Effector memory CD8-positive, alpha-beta T cell (primary cell): ENCODE measurements at regions not wholly inside any gene's neighbourhood (a gene's known extent, or its start where the extent isn't known, plus 50 kb on each side); places are given as distances from the start of the nearest gene placed in this dataset.
"Not testable (repeated sequence)": the region's sequence is repeated elsewhere in the genome, so short reads cannot be mapped to it uniquely, and the experiment has no call there.

Experiments used
- ATAC-seq: fragments of 150-1000 bp; cut with Tn5 transposase; replicated peaks from 2 replicates; pipeline ENCODE4 v1.10.0; 2021; ENCODE audit warnings: mild to moderate bottlenecking, moderate library complexity
- DNase-seq, 3 experiments: peaks; one replicate each; pipeline ENCODE4 v3.0.0; 2021
- H3K27ac Mint-ChIP-seq, 2 donors: one replicate each; pipeline ENCODE4 v1.8.0; 2022; ENCODE audit warnings: mild to moderate bottlenecking in 2 of 2, mixed read lengths in 2 of 2, moderate library complexity in 2 of 2
- H3K27me3 Mint-ChIP-seq, 2 donors: one replicate each; pipeline ENCODE4 v1.8.0; 2022; ENCODE audit warnings: mixed read lengths in 2 of 2
- H3K36me3 Mint-ChIP-seq: one replicate; pipeline ENCODE4 v1.8.0; 2022; ENCODE audit warnings: mild to moderate bottlenecking, moderate library complexity, mixed read lengths; ENCODE audit not compliant: insufficient read depth
- H3K4me1 Mint-ChIP-seq, 2 donors: one replicate each; pipeline ENCODE4 v1.8.0; 2022; ENCODE audit warnings: low read depth in 2 of 2, mixed read lengths in 2 of 2
- H3K4me3 Mint-ChIP-seq, 2 donors: one replicate each; pipeline ENCODE4 v1.8.0; 2022; ENCODE audit warnings: mild to moderate bottlenecking in 2 of 2, mixed read lengths in 2 of 2, moderate library complexity in 2 of 2
- H3K9me3 Mint-ChIP-seq, 2 donors: one replicate each; pipeline ENCODE4 v1.8.0; 2022; ENCODE audit warnings: mixed read lengths in 2 of 2

- ATAC-seq: no peak
- Mint-ChIP-seq H3K36me3 (no peaks in the 10 kb centered on the region), H3K9me3 (no peaks in the 10 kb centered on the region), H3K27me3 (peaks cover 12 to 16% of the 10 kb centered on the region in 2 donors), H3K4me1 (no peaks in the 10 kb centered on the region), H3K4me3 (no peak overlapping the region), H3K27ac (no peak overlapping the region)
- DNase-seq: no peak
Measured at GRCh38 chr11:134957540-134958335, 545.7 kb upstream of the B3GAT1 start.

- DNase-seq (no peak), ATAC-seq (no peak)
- Mint-ChIP-seq H3K9me3 (no peaks in the 10 kb centered on the region), H3K4me1 (no peaks in the 10 kb centered on the region), H3K27ac (no peak overlapping the region), H3K4me3 (no peak overlapping the region), H3K27me3 (peaks cover 12 to 16% of the 10 kb centered on the region in 2 donors), H3K36me3 (no peaks in the 10 kb centered on the region)
Measured at GRCh38 chr11:134956450-134957210, 544.6 kb upstream of the B3GAT1 start.

GRCh38 chr11:134955970-134956369 lies 543.9 kb upstream of the B3GAT1 start:
- not testable (repeated sequence) for H3K27ac Mint-ChIP-seq, H3K4me1 Mint-ChIP-seq, ATAC-seq, H3K9me3 Mint-ChIP-seq, DNase-seq, H3K4me3 Mint-ChIP-seq, H3K36me3 Mint-ChIP-seq
- H3K27me3 Mint-ChIP-seq: peaks cover 12 to 16% of the 10 kb centered on the region in 2 donors

DNA sequence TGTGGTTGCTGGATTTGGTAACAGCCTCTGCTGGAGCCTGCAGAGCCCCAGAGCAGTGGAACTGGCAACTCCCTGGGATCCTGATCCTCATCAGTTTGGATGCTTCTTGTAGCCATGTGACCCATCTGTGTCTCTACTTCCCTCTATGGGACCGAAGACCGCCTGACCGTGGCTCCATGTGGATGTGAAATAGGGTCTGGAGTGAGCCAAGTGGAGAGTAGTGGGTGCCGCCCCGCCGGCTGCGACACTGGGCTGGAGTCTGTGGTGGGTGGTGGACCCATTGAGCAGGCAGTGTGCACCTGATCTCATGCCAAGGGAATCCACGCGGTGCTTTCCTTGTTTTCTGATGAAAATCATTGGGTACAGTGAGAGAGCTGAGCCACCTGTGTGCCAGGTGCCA lies 543.2 kb upstream of the B3GAT1 start:
- Mint-ChIP-seq H3K27me3 (peaks cover 12 to 17% of the 10 kb centered on the region in 2 donors), H3K9me3 (no peaks in the 10 kb centered on the region), H3K27ac (no peak overlapping the region), H3K4me1 (no peaks in the 10 kb centered on the region), H3K4me3 (no peak overlapping the region), H3K36me3 (no peaks in the 10 kb centered on the region)
- ATAC-seq (no peak), DNase-seq (no peak)

DNA sequence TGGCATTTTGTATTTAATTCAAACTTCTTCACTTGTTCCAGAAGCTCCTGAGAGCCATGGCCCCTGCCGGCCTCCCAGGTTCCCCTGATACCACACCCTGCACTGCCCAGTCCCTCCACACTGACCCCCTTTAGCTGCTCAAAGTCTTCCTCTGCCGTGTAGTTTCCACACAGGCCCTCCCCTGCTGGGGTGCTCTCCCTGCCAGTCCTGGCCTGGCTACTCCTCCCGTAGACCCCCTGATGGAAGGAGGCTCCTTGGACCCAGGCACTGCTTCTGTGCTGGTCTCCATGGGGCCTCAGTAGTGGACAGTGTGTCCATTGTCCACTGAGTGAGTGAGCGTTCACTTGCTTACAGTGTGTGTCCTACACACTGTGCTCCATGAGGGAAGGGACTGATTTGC lies 542.4 kb upstream of the B3GAT1 start:
- H3K27me3 Mint-ChIP-seq: peaks cover 12 to 23% of the 10 kb centered on the region in 2 donors
- ATAC-seq, H3K4me1 Mint-ChIP-seq, H3K27ac Mint-ChIP-seq, H3K36me3 Mint-ChIP-seq, H3K9me3 Mint-ChIP-seq, H3K4me3 Mint-ChIP-seq, DNase-seq: not testable (repeated sequence)

GRCh38 chr11:134953417-134953970 lies 541.5 kb upstream of the B3GAT1 start:
- peaks cover 12 to 27% of the 10 kb centered on the region in 2 donors for H3K27me3 Mint-ChIP-seq
- not testable (repeated sequence) for H3K9me3 Mint-ChIP-seq, H3K4me1 Mint-ChIP-seq, H3K4me3 Mint-ChIP-seq, H3K27ac Mint-ChIP-seq, ATAC-seq, DNase-seq, H3K36me3 Mint-ChIP-seq

- no peaks in the 10 kb centered on the region for H3K36me3 Mint-ChIP-seq
- H3K9me3 Mint-ChIP-seq: no peaks in the 10 kb centered on the region
- DNase-seq (no peak), ATAC-seq (no peak)
- no peak overlapping the region for H3K27ac Mint-ChIP-seq
- no peak overlapping the region for H3K4me3 Mint-ChIP-seq
- H3K4me1 Mint-ChIP-seq: no peaks in the 10 kb centered on the region
- peaks cover 24 to 29% of the 10 kb centered on the region in 2 donors for H3K27me3 Mint-ChIP-seq
Measured at GRCh38 chr11:134951305-134951700, 539.3 kb upstream of the B3GAT1 start.

DNA sequence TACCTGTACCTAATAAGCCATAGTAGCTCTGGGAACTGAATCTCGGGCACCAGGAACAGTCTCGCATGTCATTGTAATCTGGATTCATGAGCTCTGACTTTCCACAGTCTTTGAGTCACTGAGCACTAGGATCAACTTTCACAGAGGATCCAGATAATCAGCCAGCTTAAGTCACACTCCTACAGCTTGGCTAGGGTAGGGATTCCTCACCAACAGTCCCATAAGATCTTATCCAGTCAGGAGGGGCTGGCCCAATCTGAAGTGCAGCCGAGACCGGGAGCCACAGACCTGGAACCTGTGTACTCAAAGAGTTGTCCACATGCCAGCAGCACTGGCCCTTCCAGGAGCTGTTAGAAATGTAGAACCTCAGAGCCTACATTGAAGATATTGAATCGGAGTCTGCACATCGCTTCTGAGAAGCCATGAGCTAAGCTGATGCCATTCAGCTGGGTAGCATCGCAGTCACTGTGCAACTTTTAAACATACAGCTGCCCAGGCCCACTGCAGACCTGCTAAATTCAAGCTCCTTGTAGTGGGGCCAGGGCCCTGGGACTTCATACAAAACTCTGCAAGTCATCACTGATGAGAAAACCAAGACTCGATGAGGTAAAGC lies 538.8 kb upstream of the B3GAT1 start:
- Mint-ChIP-seq H3K9me3 (no peaks in the 10 kb centered on the region), H3K36me3 (no peaks in the 10 kb centered on the region), H3K4me1 (no peaks in the 10 kb centered on the region), H3K4me3 (no peak overlapping the region), H3K27me3 (peaks cover 24 to 31% of the 10 kb centered on the region in 2 donors), H3K27ac (no peak overlapping the region)
- ATAC-seq: no peak
- DNase-seq: no peak

GRCh38 chr11:134949121-134950090 lies 537.4 kb upstream of the B3GAT1 start:
- DNase-seq: no peak
- no peak overlapping the region for H3K27ac Mint-ChIP-seq

DNA sequence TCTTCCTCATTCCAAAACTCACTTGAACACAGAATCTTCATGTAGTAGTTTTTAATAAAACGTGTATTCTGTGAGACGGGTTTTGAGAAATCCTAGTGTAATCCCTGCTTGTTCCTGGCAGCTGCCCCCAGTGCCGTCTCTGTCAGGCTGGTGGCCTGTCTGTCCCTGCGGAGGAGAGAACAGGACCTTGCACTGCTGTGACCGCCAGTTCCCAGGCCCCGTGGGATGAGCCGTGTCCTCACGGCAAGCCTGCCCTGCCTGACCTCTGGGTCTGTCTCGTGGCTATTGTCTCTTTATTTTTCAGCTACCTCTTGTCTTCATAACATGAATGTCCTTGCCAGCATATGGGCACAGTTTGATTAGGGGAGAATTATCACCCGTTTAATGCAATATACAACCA lies 535.5 kb upstream of the B3GAT1 start:
- DNase-seq (no peak), ATAC-seq (no peak)
- Mint-ChIP-seq H3K36me3 (no peaks in the 10 kb centered on the region), H3K9me3 (no peaks in the 10 kb centered on the region), H3K4me1 (no peaks in the 10 kb centered on the region), H3K4me3 (no peak overlapping the region), H3K27me3 (peaks cover 31 to 32% of the 10 kb centered on the region in 2 donors), H3K27ac (no peak overlapping the region)

More at GRCh38 chr11:134949121-134950090, 537.4 kb upstream of the B3GAT1 start:
- Mint-ChIP-seq H3K4me3 (no peak overlapping the region), H3K4me1 (no peaks in the 10 kb centered on the region), H3K9me3 (no peaks in the 10 kb centered on the region), H3K27me3 (peaks cover 14 to 30% of the 10 kb centered on the region in 2 donors), H3K36me3 (no peaks in the 10 kb centered on the region)
- no peak for ATAC-seq

GRCh38 chr11:134945993-134946392 lies 534.0 kb upstream of the B3GAT1 start:
- Mint-ChIP-seq H3K4me1 (no peaks in the 10 kb centered on the region), H3K36me3 (no peaks in the 10 kb centered on the region), H3K9me3 (no peaks in the 10 kb centered on the region), H3K27ac (no peak overlapping the region), H3K27me3 (peaks cover 38 to 47% of the 10 kb centered on the region in 2 donors), H3K4me3 (no peak overlapping the region)
- ATAC-seq (no peak), DNase-seq (no peak)

- H3K9me3 Mint-ChIP-seq: no peaks in the 10 kb centered on the region
- H3K27ac Mint-ChIP-seq: no peak overlapping the region
- ATAC-seq: no peak
Measured at GRCh38 chr11:134944986-134945385, 532.9 kb upstream of the B3GAT1 start.

More at GRCh38 chr11:134944986-134945385, 532.9 kb upstream of the B3GAT1 start:
- no peak overlapping the region for H3K4me3 Mint-ChIP-seq
- DNase-seq: no peak
- no peaks in the 10 kb centered on the region for H3K36me3 Mint-ChIP-seq
- no peaks in the 10 kb centered on the region for H3K4me1 Mint-ChIP-seq
- H3K27me3 Mint-ChIP-seq: peaks cover 34 to 54% of the 10 kb centered on the region in 2 donors
